ENCODE measurements at regions not wholly inside any gene's neighbourhood (a gene's known extent, or its start where the extent isn't known, plus 50 kb on each side); places are given as distances from the start of the nearest gene placed in this dataset.

DNA sequence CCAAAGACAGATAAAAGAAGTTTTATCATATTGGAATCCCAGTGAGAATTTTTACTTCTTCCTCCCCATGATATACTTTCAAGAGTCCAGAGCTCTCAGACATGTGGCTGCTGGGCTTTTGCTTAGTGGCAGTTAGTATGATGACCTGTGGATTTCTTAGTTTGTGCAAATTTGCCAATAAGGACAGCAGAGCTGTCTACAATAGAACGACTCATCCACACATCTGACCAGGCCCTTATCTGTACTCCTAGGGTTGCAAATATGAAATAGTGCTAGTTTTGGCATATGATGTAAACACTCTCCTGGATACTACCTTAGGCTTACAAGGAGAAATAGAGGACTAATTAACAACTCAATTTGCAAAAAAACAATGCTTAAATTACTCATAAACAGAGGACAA lies 758.4 kb upstream of the TMEFF2 start:
- H4K8ac ChIP-seq (ENCODE audit: low read depth, low read length) = no peak overlapping the region
- no peaks in the 10 kb centered on the region for H3K79me2 ChIP-seq (ENCODE audit: control insufficient read depth, insufficient read depth, low read length, poor library complexity)
- H3K4me1 ChIP-seq (ENCODE audit: control insufficient read depth in 1 of 2, insufficient read depth in 2 of 2, low read length in 2 of 2) = no peaks in the 10 kb centered on the region
- H2BK120ac ChIP-seq (ENCODE audit: insufficient read depth, low read length, poor library complexity) = no peak overlapping the region
- no peak overlapping the region for H2BK12ac ChIP-seq (ENCODE audit: low read length)
- no peak overlapping the region for H3K27ac ChIP-seq (ENCODE audit: low read depth, low read length)
- no CpG with 5 or more reads among the region's 1 CpG for WGBS (ENCODE audit: extremely low coverage, insufficient coverage, insufficient read length)
- no peak for DNase-seq
- no peak overlapping the region for H3K23ac ChIP-seq (ENCODE audit: low read length)
- no peak overlapping the region for H3K4me3 ChIP-seq (ENCODE audit: low read depth, low read length)
- H3K4ac ChIP-seq (ENCODE audit: low read depth, low read length) = no peak overlapping the region
- H3K79me1 ChIP-seq (ENCODE audit: low read length) = no peaks in the 10 kb centered on the region
- H3K9ac ChIP-seq (ENCODE audit: low read length) = no peak overlapping the region
- H3K18ac ChIP-seq (ENCODE audit: low read length) = no peak overlapping the region
- no peaks in the 10 kb centered on the region for H3K9me3 ChIP-seq (ENCODE audit: insufficient read depth, low read depth, low read length)
- no peak overlapping the region for H3K4me2 ChIP-seq (ENCODE audit: low read length)
- H4K91ac ChIP-seq (ENCODE audit: low read depth, low read length) = no peak overlapping the region
- no peaks in the 10 kb centered on the region for H3K36me3 ChIP-seq (ENCODE audit: control insufficient read depth in 1 of 2, insufficient read depth in 2 of 2, low read length in 2 of 2)
- H3K14ac ChIP-seq (ENCODE audit: low read length) = no peak overlapping the region
- H2AK5ac ChIP-seq (ENCODE audit: low read length) = no peak overlapping the region
- no peak overlapping the region for H2AFZ ChIP-seq (ENCODE audit: insufficient read depth, low read length, poor library complexity)
- no peak overlapping the region for H4K12ac ChIP-seq (ENCODE audit: low read depth, low read length)
- H3K27me3 ChIP-seq (ENCODE audit: insufficient read depth, low read length) = no peaks in the 10 kb centered on the region
- no peak overlapping the region for H2BK5ac ChIP-seq (ENCODE audit: low read depth, low read length, poor library complexity)

DNA sequence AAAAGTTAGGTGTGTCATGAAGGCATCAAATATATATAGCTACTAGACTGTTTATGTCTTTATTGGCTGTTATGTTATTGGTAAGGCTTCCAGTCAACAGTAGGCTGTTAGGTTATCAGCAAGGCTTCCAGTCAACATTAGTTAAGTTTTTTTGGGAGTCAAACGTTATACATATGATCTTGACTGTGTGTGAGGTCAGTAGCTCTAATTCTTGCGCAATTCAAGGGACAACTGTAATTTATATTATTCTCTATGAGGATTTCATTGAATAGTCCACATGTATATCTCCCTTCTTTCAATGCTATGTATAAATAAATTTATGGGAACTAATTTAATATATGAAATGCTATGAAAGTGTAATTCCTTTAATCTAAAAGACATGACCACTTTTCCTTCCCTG lies 757.5 kb upstream of the TMEFF2 start:
- H4K91ac ChIP-seq (ENCODE audit: low read depth, low read length) = no peak overlapping the region
- no peak overlapping the region for H4K12ac ChIP-seq (ENCODE audit: low read depth, low read length)
- no peak overlapping the region for H3K27ac ChIP-seq (ENCODE audit: low read depth, low read length)
- no peaks in the 10 kb centered on the region for H3K27me3 ChIP-seq (ENCODE audit: insufficient read depth, low read length)
- H2AFZ ChIP-seq (ENCODE audit: insufficient read depth, low read length, poor library complexity) = no peak overlapping the region
- no peak overlapping the region for H3K18ac ChIP-seq (ENCODE audit: low read length)
- no peaks in the 10 kb centered on the region for H3K9me3 ChIP-seq (ENCODE audit: insufficient read depth, low read depth, low read length)
- H2AK5ac ChIP-seq (ENCODE audit: low read length) = no peak overlapping the region
- WGBS (ENCODE audit: extremely low coverage, insufficient coverage, insufficient read length) = no CpG with 5 or more reads among the region's 2 CpGs
- no peak for DNase-seq
- no peaks in the 10 kb centered on the region for H3K79me2 ChIP-seq (ENCODE audit: control insufficient read depth, insufficient read depth, low read length, poor library complexity)
- H3K4me2 ChIP-seq (ENCODE audit: low read length) = no peak overlapping the region
- no peaks in the 10 kb centered on the region for H3K79me1 ChIP-seq (ENCODE audit: low read length)
- H4K8ac ChIP-seq (ENCODE audit: low read depth, low read length) = no peak overlapping the region
- no peak overlapping the region for H3K4me3 ChIP-seq (ENCODE audit: low read depth, low read length)
- no peaks in the 10 kb centered on the region for H3K36me3 ChIP-seq (ENCODE audit: control insufficient read depth in 1 of 2, insufficient read depth in 2 of 2, low read length in 2 of 2)
- no peak overlapping the region for H3K4ac ChIP-seq (ENCODE audit: low read depth, low read length)
- no peak overlapping the region for H3K23ac ChIP-seq (ENCODE audit: low read length)
- no peaks in the 10 kb centered on the region for H3K4me1 ChIP-seq (ENCODE audit: control insufficient read depth in 1 of 2, insufficient read depth in 2 of 2, low read length in 2 of 2)
- H3K14ac ChIP-seq (ENCODE audit: low read length) = no peak overlapping the region
- H2BK5ac ChIP-seq (ENCODE audit: low read depth, low read length, poor library complexity) = no peak overlapping the region
- H3K9ac ChIP-seq (ENCODE audit: low read length) = no peak overlapping the region
- H2BK120ac ChIP-seq (ENCODE audit: insufficient read depth, low read length, poor library complexity) = no peak overlapping the region
- no peak overlapping the region for H2BK12ac ChIP-seq (ENCODE audit: low read length)

- Histone ChIP-seq H3K4me2 (ENCODE audit: low read length) (no peak overlapping the region), H2BK5ac (ENCODE audit: low read depth, low read length, poor library complexity) (no peak overlapping the region), H3K4me3 (ENCODE audit: low read depth, low read length) (no peak overlapping the region), H3K79me2 (ENCODE audit: control insufficient read depth, insufficient read depth, low read length, poor library complexity) (no peaks in the 10 kb centered on the region), H3K79me1 (ENCODE audit: low read length) (no peaks in the 10 kb centered on the region), H4K91ac (ENCODE audit: low read depth, low read length) (no peak overlapping the region), H3K14ac (ENCODE audit: low read length) (no peak overlapping the region), H3K27me3 (ENCODE audit: insufficient read depth, low read length) (no peaks in the 10 kb centered on the region), H2AFZ (ENCODE audit: insufficient read depth, low read length, poor library complexity) (no peak overlapping the region), H3K23ac (ENCODE audit: low read length) (no peak overlapping the region), H4K8ac (ENCODE audit: low read depth, low read length) (no peak overlapping the region), H4K12ac (ENCODE audit: low read depth, low read length) (no peak overlapping the region), H3K9ac (ENCODE audit: low read length) (no peak overlapping the region), H2BK120ac (ENCODE audit: insufficient read depth, low read length, poor library complexity) (no peak overlapping the region), H3K4ac (ENCODE audit: low read depth, low read length) (no peak overlapping the region), H3K4me1 (ENCODE audit: control insufficient read depth in 1 of 2, insufficient read depth in 2 of 2, low read length in 2 of 2) (no peaks in the 10 kb centered on the region), H3K18ac (ENCODE audit: low read length) (no peak overlapping the region), H2BK12ac (ENCODE audit: low read length) (no peak overlapping the region), H3K36me3 (ENCODE audit: control insufficient read depth in 1 of 2, insufficient read depth in 2 of 2, low read length in 2 of 2) (no peaks in the 10 kb centered on the region), H2AK5ac (ENCODE audit: low read length) (no peak overlapping the region), H3K27ac (ENCODE audit: low read depth, low read length) (no peak overlapping the region), H3K9me3 (ENCODE audit: insufficient read depth, low read depth, low read length) (no peaks in the 10 kb centered on the region)
- DNase-seq = no peak
- WGBS (ENCODE audit: extremely low coverage, insufficient coverage, insufficient read length) = no CpG with 5 or more reads among the region's 3 CpGs
Measured at GRCh38 chr2:192948316-192948715, 753.6 kb upstream of the TMEFF2 start.

DNA sequence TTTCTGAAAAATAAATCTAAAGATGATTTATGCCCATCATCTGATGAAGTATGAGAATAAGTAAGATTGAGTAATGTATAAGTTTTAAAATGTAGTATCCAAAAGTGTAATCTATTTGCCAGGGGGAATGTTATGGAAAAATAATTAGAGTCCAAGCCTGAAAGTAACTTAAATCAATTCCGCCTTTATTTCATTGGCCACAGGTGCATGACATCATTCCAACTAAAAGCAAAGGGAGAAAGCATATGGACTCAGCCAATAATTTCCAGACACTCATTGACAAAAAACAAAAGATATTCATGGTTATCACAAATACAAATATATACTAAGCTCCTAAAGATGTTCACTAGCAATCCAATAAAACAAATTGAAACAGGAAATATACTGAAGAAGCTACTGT lies 752.6 kb upstream of the TMEFF2 start:
- WGBS (ENCODE audit: extremely low coverage, insufficient coverage, insufficient read length) = no CpG with 5 or more reads among the region's 1 CpG
- no peaks in the 10 kb centered on the region for H3K79me2 ChIP-seq (ENCODE audit: control insufficient read depth, insufficient read depth, low read length, poor library complexity)
- no peak overlapping the region for H2BK5ac ChIP-seq (ENCODE audit: low read depth, low read length, poor library complexity)
- H4K91ac ChIP-seq (ENCODE audit: low read depth, low read length) = no peak overlapping the region
- no peaks in the 10 kb centered on the region for H3K4me1 ChIP-seq (ENCODE audit: control insufficient read depth in 1 of 2, insufficient read depth in 2 of 2, low read length in 2 of 2)
- no peak overlapping the region for H2AK5ac ChIP-seq (ENCODE audit: low read length)
- no peak overlapping the region for H3K9ac ChIP-seq (ENCODE audit: low read length)
- no peaks in the 10 kb centered on the region for H3K27me3 ChIP-seq (ENCODE audit: insufficient read depth, low read length)
- no peak overlapping the region for H3K18ac ChIP-seq (ENCODE audit: low read length)
- no peaks in the 10 kb centered on the region for H3K9me3 ChIP-seq (ENCODE audit: insufficient read depth, low read depth, low read length)
- no peak overlapping the region for H2BK12ac ChIP-seq (ENCODE audit: low read length)
- no peak overlapping the region for H3K27ac ChIP-seq (ENCODE audit: low read depth, low read length)
- H3K36me3 ChIP-seq (ENCODE audit: control insufficient read depth in 1 of 2, insufficient read depth in 2 of 2, low read length in 2 of 2) = no peaks in the 10 kb centered on the region
- H3K4me3 ChIP-seq (ENCODE audit: low read depth, low read length) = no peak overlapping the region
- no peak overlapping the region for H4K8ac ChIP-seq (ENCODE audit: low read depth, low read length)
- H3K14ac ChIP-seq (ENCODE audit: low read length) = no peak overlapping the region
- no peak overlapping the region for H3K4me2 ChIP-seq (ENCODE audit: low read length)
- H4K12ac ChIP-seq (ENCODE audit: low read depth, low read length) = no peak overlapping the region
- no peak overlapping the region for H3K4ac ChIP-seq (ENCODE audit: low read depth, low read length)
- DNase-seq = no peak
- no peaks in the 10 kb centered on the region for H3K79me1 ChIP-seq (ENCODE audit: low read length)
- H2BK120ac ChIP-seq (ENCODE audit: insufficient read depth, low read length, poor library complexity) = no peak overlapping the region
- H2AFZ ChIP-seq (ENCODE audit: insufficient read depth, low read length, poor library complexity) = no peak overlapping the region
- no peak overlapping the region for H3K23ac ChIP-seq (ENCODE audit: low read length)

Measured in trophoblast cell (in vitro differentiated cells and primary cell).